ENCODE measurements at regions not wholly inside any gene's neighbourhood (a gene's known extent, or its start where the extent isn't known, plus 50 kb on each side); places are given as distances from the start of the nearest gene placed in this dataset.

- Histone ChIP-seq H3K27ac (no peak overlapping the region), H3K9me3 (no peaks in the 10 kb centered on the region), H3K36me3 (no peaks in the 10 kb centered on the region), H3K27me3 (no peaks in the 10 kb centered on the region), H3K4me1 (no peaks in the 10 kb centered on the region), H3K4me3 (no peak overlapping the region)
- no peak for DNase-seq
- 33 to 73% methylated on average over 3 of the region's 3 CpGs for WGBS, 2 donors
- no peak for TF ChIP-seq POLR2AphosphoS5 (IDR thresholded peaks at IDR 0.05)
- TF ChIP-seq POLR2A (IDR thresholded peaks at IDR 0.05): no peak
- no peak for TF ChIP-seq EP300 (IDR thresholded peaks at IDR 0.05)
- TF ChIP-seq CTCF (IDR thresholded peaks at IDR 0.05): no peak
- intact Hi-C loops (cut with DNase I): no loop called here
Measured at GRCh38 chr3:66103729-66104128, 65.0 kb upstream of the MAGI1 start.

- H3K36me3 ChIP-seq: no peaks in the 10 kb centered on the region
- no peaks in the 10 kb centered on the region for H3K9me3 ChIP-seq
- no peak overlapping the region for H3K27ac ChIP-seq
- no peak overlapping the region for H3K4me3 ChIP-seq
- DNase-seq: no peak
- 73 to 84% methylated on average over 3 of the region's 3 CpGs for WGBS, 2 donors
- no peaks in the 10 kb centered on the region for H3K27me3 ChIP-seq
- intact Hi-C loops (cut with DNase I): no loop called here
- no peak for TF ChIP-seq CTCF (IDR thresholded peaks at IDR 0.05)
- TF ChIP-seq POLR2AphosphoS5 (IDR thresholded peaks at IDR 0.05): no peak
- TF ChIP-seq POLR2A (IDR thresholded peaks at IDR 0.05): no peak
- no peak for TF ChIP-seq EP300 (IDR thresholded peaks at IDR 0.05)
- H3K4me1 ChIP-seq: no peaks in the 10 kb centered on the region
Measured at GRCh38 chr3:66101901-66102300, 63.2 kb upstream of the MAGI1 start.

- no peaks in the 10 kb centered on the region for H3K27me3 ChIP-seq
- H3K9me3 ChIP-seq: peaks cover 0 to 7% (median 0%) of the 10 kb centered on the region in 4 donors
- intact Hi-C loops (cut with DNase I): no loop called here
- no peak for DNase-seq
- TF ChIP-seq EP300 (IDR thresholded peaks at IDR 0.05): no peak
- TF ChIP-seq POLR2AphosphoS5 (IDR thresholded peaks at IDR 0.05): no peak
- no peak for TF ChIP-seq CTCF (IDR thresholded peaks at IDR 0.05)
- TF ChIP-seq POLR2A (IDR thresholded peaks at IDR 0.05): no peak
- no peaks in the 10 kb centered on the region for H3K36me3 ChIP-seq
- 69 to 74% methylated on average over 1 of the region's 1 CpG for WGBS, 2 donors
- H3K4me3 ChIP-seq: no peak overlapping the region
- H3K27ac ChIP-seq: no peak overlapping the region
- no peaks in the 10 kb centered on the region for H3K4me1 ChIP-seq
Measured at GRCh38 chr3:66099541-66100065, 60.9 kb upstream of the MAGI1 start.

- Histone ChIP-seq H3K4me3 (no peak overlapping the region), H3K4me1 (no peaks in the 10 kb centered on the region), H3K36me3 (no peaks in the 10 kb centered on the region), H3K27me3 (no peaks in the 10 kb centered on the region), H3K27ac (no peak overlapping the region), H3K9me3 (peaks cover 0 to 7% (median 0%) of the 10 kb centered on the region in 4 donors)
- TF ChIP-seq EP300 (IDR thresholded peaks at IDR 0.05) (no peak), POLR2AphosphoS5 (IDR thresholded peaks at IDR 0.05) (no peak), CTCF (IDR thresholded peaks at IDR 0.05) (no peak), POLR2A (IDR thresholded peaks at IDR 0.05) (no peak)
- WGBS, 2 donors: 74 to 85% methylated on average over 4 of the region's 4 CpGs
- intact Hi-C loops (cut with DNase I): no loop called here
- DNase-seq: no peak
Measured at GRCh38 chr3:66098436-66098835, 59.7 kb upstream of the MAGI1 start.

GRCh38 chr3:66097647-66098046 lies 58.9 kb upstream of the MAGI1 start:
- intact Hi-C loops (cut with DNase I): no loop called here
- H3K4me3 ChIP-seq: no peak overlapping the region
- no peak overlapping the region for H3K27ac ChIP-seq
- 93% methylated on average over 4 of the region's 4 CpGs for WGBS, 2 donors
- peaks cover 0 to 7% (median 0%) of the 10 kb centered on the region in 4 donors for H3K9me3 ChIP-seq
- DNase-seq: no peak
- H3K36me3 ChIP-seq: no peaks in the 10 kb centered on the region
- TF ChIP-seq POLR2A (IDR thresholded peaks at IDR 0.05) (no peak), POLR2AphosphoS5 (IDR thresholded peaks at IDR 0.05) (no peak), EP300 (IDR thresholded peaks at IDR 0.05) (no peak), CTCF (IDR thresholded peaks at IDR 0.05) (no peak)
- no peaks in the 10 kb centered on the region for H3K4me1 ChIP-seq
- no peaks in the 10 kb centered on the region for H3K27me3 ChIP-seq

Measured in sigmoid colon (tissue), 6 donors.